C4-2B (cell line): ENCODE measurements at regions not wholly inside any gene's neighbourhood (a gene's known extent, or its start where the extent isn't known, plus 50 kb on each side); places are given as distances from the start of the nearest gene placed in this dataset.

Source experiments
- H3K27ac ChIP-seq: fragments of 450-650 bp; 2 replicates; pipeline ENCODE4 v1.5.1; 2017
- ZFX ChIP-seq: fragments of 450-650 bp; IDR thresholded peaks from 2 replicates; pipeline ENCODE4 v1.6.1; 2017
- TF ChIP-seq, protein P1 (sequence below): fragments of 450-650 bp; conservative IDR thresholded peaks from 2 replicates; pipeline ENCODE4 v1.5.1; 2017; ENCODE audit warnings: mild to moderate bottlenecking

DNA sequence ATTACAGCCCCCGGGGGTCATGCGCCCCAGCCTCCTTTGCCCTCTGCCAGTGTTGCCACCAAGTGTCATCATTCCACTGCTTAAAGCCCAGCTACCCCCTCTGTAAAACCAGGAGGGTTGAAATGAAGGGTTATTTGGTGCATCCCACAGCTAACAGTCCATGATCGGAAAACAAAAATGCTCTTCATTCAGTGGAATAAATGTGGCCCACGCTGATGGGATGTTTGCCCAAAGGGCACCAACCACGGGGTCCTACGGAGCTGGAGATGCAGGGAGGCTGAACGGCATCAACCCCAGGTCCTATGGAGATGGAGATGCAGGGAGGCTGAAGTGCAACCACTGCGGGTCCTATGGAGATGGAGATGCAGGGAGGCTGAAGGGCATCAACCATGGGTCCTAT is 218.5 kb upstream of the IRX1 start:
- TF ChIP-seq ZFX = no peak
- TF ChIP-seq, protein P1, sequence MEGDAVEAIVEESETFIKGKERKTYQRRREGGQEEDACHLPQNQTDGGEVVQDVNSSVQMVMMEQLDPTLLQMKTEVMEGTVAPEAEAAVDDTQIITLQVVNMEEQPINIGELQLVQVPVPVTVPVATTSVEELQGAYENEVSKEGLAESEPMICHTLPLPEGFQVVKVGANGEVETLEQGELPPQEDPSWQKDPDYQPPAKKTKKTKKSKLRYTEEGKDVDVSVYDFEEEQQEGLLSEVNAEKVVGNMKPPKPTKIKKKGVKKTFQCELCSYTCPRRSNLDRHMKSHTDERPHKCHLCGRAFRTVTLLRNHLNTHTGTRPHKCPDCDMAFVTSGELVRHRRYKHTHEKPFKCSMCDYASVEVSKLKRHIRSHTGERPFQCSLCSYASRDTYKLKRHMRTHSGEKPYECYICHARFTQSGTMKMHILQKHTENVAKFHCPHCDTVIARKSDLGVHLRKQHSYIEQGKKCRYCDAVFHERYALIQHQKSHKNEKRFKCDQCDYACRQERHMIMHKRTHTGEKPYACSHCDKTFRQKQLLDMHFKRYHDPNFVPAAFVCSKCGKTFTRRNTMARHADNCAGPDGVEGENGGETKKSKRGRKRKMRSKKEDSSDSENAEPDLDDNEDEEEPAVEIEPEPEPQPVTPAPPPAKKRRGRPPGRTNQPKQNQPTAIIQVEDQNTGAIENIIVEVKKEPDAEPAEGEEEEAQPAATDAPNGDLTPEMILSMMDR = no peak
- H3K27ac ChIP-seq = no peak overlapping the region

- TF ChIP-seq, protein P1 = no peak
- no peak for TF ChIP-seq ZFX
- no peak overlapping the region for H3K27ac ChIP-seq
These were observed 219.0 kb upstream of the IRX1 start for GRCh38 chr5:3376611-3377010.

DNA sequence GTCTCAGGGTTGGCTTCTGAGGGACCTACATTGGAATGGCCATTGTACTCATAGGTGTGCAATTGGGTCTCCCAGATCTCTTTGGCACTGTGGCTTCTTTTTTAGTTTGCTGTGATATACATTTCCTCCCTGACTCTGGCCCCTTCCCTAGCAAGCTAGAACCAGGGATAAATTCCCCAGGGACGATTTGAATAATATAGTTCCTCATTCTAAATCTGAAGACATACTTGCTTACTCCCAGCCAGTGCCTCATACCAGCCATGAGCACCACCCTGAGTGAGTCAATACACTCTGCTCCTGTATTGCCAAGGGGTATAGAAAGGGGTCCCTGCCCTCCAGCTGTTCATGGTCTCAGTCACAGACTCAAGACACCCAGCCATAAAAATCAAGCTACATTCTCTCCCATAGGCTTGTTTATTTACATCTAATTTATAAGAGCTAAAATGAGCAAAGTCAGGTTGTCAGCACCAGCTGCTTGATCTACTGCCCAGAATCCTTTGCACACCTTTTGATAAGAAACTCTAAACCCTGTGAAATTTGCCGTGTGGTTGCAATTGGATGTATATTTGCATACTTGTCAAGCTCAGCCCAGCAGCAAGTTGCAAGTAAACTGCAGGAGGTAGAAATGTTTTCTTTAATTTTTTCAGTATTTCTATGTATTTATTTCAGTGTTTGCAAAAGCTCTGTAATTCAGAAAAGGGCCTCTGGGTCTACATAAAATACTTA is 219.9 kb upstream of the IRX1 start:
- TF ChIP-seq, protein P1 = no peak
- no peak for TF ChIP-seq ZFX
- no peak overlapping the region for H3K27ac ChIP-seq

DNA sequence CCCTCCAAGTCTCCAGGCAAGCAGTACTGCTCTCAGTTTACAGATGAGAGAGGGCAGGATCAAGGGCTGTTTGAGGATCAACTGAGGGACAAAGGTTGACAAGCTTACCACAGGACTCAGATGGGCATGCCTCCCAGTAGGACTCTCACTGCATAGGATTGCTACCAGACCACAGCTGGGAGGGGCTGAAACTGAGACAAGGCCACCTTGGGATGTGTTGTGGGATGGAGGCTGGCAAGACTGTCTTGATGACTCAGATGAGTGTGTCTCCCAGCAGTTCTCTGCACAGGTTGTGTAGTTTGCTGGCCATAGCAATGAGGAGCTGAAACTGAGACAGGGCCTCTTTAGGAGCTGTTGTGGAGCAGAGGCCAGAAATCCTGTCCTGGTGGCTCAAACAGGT is 222.2 kb upstream of the IRX1 start:
- H3K27ac ChIP-seq = no peak overlapping the region
- TF ChIP-seq ZFX = no peak
- TF ChIP-seq, protein P1 = no peak

GRCh38 chr5:3372289-3372688 is 223.3 kb upstream of the IRX1 start:
- no peak overlapping the region for H3K27ac ChIP-seq
- TF ChIP-seq, protein P1 = no peak
- no peak for TF ChIP-seq ZFX

GRCh38 chr5:3365501-3366215 is 230.0 kb upstream of the IRX1 start:
- TF ChIP-seq, protein P1 = no peak
- no peak for TF ChIP-seq ZFX
- H3K27ac ChIP-seq = no peak overlapping the region

DNA sequence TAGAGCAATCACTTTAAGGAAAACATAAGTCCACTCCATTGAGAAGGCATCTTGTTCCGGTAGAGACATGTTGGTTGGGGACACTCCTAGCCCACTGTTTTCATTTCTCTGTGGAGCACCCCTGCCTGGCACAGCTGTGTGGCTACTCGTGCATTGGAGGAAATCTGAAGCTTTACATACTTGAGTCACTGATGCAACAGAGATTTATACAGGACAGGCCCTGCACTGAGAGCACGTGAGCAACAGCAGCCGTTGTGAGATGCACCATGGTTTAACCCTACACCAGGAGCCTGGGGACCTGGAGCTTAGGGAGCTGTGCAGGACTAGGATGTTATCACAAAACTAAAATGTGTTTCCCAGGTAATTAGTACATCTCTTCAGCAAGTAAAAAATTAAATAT is 230.7 kb upstream of the IRX1 start:
- TF ChIP-seq, protein P1 = no peak
- no peak for TF ChIP-seq ZFX
- H3K27ac ChIP-seq = no peak overlapping the region
